ENCODE measurements at regions not wholly inside any gene's neighbourhood (a gene's known extent, or its start where the extent isn't known, plus 50 kb on each side); places are given as distances from the start of the nearest gene placed in this dataset.

- TF ChIP-seq ESRRA (IDR thresholded peaks at IDR 0.05; ENCODE audit: borderline replicate concordance, low read length) (no peak), POLR2A (IDR thresholded peaks at IDR 0.05; ENCODE audit: low read length) (no peak), CTCF (IDR thresholded peaks at IDR 0.05) (no peak), MYC (IDR thresholded peaks at IDR 0.05; ENCODE audit: borderline replicate concordance, low read length) (no peak), REST (IDR thresholded peaks at IDR 0.05) (no peak), MAZ (IDR thresholded peaks at IDR 0.05; ENCODE audit: borderline replicate concordance, low read depth, low read length) (no peak), RFX5 (IDR thresholded peaks at IDR 0.05) (no peak), EP300 (IDR thresholded peaks at IDR 0.05) (no peak), RAD21 (conservative IDR thresholded peaks at IDR 0.05 in 1 of 2, IDR thresholded peaks at IDR 0.05 in 1 of 2) (no peak), JUNB (IDR thresholded peaks at IDR 0.05) (no peak)
Measured at GRCh38 chr18:66105016-66105415, 354.2 kb downstream of the CDH7 start.

All from A549 (cell line).